Glomerular visceral epithelial cell (primary cell): ENCODE measurements at regions not wholly inside any gene's neighbourhood (a gene's known extent, or its start where the extent isn't known, plus 50 kb on each side); places are given as distances from the start of the nearest gene placed in this dataset.

ENCODE experiments used
- DNase-seq: peaks from one replicate; pipeline ENCODE4 v3.0.0-alpha.2; 2016; ENCODE audit errors: extremely low spot score

DNA sequence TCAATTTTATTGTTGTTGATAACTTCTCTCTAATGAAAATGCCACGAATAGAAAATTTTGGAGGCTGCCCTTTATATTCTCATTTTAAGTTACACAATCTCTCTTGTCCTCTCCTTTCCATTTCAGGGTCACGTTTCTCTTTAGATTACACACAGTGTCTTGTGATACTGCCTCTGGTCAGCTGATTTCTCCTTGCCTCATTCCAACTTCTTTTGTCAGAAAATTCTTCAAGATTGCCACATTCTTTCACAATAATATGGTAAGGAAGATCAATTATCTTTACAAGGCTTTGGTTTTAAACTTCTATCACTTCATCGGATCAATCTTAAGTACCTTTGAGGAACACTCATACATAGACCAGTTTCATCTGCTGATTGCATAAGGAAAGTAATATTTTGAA, 370.3 kb downstream of the RFPL4B start:
- no peak for DNase-seq

DNA sequence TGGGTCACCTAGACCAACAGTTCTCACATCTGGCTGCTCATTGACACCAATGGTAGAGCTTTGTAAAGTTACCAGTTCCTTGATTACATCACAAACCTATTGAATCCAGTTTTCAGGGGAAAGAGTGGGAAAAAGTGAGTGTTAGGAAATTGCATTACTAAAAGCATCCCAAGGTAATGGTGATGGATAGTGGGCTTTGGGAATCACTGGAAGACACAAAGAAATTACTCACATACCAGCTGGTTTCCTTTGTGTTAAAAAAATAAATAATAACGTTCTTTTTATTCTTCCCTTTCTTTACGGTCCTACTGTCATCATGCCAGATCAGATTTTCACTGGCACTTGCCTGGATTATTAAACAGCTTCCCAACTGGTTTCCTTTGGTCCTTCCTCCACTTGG, 370.7 kb downstream of the RFPL4B start:
- no peak for DNase-seq

- DNase-seq, result no peak
Observed at GRCh38 chr6:112725541-112726085, 378.5 kb downstream of the RFPL4B start.

DNA sequence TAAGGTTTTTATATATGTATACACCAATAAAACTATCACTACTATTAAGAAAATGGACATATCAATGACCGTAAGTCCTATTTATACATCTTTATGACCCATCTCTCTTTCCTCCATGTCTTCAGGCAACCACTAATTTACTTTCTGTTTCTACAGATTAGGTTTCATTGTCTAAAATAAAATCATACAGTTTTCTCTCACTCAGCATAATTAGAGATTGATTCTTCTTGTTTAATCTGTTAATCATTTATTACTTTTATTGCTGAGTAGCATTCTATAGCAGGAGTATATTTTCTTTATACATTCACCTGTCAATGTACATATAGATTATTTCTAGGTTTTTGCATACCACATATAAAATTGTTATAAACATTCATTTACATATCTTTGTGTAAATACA, 388.0 kb downstream of the RFPL4B start:
- no peak for DNase-seq

GRCh38 chr6:112739766-112740165, 392.6 kb downstream of the RFPL4B start:
- DNase-seq, result no peak

DNA sequence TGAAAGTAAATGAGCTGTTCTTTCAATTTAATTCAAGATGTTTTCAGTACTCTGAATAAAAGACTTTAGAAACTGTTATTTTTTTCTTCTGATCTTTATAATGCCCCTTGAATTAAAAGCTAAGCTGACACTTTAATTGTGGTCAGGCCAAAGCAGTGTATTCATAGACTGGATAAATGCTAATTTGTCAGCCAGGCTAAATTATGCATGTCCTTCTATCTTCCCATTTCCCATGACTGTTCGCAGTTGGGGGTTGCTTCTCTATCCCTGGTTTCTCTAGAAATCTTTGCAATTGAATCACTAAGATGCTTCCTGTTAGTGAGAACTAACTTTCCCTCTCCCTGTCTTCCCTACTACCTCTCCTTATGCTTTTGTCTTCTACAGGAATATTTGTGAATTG, 396.2 kb downstream of the RFPL4B start:
- no peak for DNase-seq

GRCh38 chr6:112744827-112745226, 397.7 kb downstream of the RFPL4B start:
- no peak for DNase-seq

DNA sequence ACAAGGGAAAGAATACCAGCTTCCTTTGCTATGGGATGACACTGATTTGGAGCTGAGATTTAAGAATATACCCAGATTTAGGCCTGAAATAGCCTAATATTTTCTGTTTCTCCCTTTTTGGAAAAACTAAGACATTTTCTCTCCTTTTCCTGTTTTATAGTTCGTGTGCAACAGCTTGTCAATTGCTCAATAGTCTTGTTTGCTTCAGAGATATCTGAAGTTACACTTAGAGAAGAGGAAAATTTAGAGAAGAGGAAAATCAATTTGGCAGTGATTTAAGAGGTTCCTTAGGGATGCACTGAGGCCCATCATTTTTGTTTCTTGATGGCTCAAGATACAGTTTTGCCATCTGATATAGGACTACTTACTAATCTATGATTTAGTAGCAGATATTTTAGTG, 398.6 kb downstream of the RFPL4B start:
- DNase-seq, result no peak

DNA sequence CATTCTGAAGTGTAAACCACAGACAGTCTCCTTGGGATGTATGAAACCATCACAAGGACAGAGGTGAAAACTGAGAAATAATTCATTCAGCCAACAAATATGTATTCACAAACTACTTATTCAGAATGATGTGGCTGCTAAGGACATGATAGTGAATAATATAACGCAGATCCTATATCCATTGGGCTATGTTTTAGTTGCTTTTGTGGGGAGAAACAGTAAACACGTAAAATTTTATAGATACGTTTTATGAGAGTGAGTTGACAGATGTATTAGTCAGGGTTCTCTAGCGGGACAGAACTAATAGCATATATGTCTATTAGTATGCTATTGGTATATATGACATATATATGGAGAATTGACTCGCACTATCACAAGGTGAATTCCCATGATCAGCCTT, 402.5 kb downstream of the RFPL4B start:
- no peak for DNase-seq

DNA sequence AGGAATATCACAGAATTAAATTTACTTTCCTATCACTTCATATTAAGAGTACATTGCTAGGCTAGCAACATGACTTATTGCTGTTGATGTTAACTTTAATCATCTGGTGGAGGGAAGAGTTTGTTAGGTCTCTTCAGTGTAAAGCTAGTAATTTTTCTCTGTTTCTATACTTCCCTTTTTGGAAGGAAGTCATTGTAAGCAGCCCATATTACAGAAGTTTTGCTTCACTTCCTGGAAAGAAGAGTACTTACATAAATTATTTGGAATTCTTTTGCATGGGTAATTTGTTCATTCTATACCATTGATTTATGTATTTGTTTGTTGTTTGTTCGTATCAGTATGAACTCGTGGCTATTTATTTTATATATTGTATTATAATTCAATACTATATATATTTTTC, 405.2 kb downstream of the RFPL4B start:
- no peak for DNase-seq

DNA sequence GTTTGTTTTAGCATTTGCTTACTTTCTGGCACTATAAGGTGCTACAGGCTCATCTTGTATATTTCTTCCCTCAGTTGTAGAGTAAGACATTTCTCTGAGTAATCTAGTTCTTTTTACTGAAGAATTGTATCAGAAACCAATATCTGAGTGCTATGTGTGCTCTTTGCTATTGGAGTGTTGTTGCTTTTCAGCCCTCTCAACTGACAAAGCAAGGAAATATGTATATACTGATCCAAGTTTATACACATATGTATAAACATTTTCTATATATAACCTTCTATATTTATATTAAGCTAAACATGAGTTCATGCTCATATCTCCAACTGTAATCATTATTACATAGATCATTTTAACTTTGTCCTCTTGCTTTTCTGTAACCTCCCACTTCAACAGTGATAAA, 405.7 kb downstream of the RFPL4B start:
- DNase-seq, result no peak

GRCh38 chr6:112760831-112761230, 413.7 kb downstream of the RFPL4B start:
- DNase-seq, result peak; percentile 17

- no peak for DNase-seq
Observed at GRCh38 chr6:112761740-112762139, 414.6 kb downstream of the RFPL4B start.

- DNase-seq, result no peak
Observed at GRCh38 chr6:112764377-112764776, 417.2 kb downstream of the RFPL4B start.

GRCh38 chr6:112770308-112770707, 423.2 kb downstream of the RFPL4B start:
- no peak for DNase-seq

DNA sequence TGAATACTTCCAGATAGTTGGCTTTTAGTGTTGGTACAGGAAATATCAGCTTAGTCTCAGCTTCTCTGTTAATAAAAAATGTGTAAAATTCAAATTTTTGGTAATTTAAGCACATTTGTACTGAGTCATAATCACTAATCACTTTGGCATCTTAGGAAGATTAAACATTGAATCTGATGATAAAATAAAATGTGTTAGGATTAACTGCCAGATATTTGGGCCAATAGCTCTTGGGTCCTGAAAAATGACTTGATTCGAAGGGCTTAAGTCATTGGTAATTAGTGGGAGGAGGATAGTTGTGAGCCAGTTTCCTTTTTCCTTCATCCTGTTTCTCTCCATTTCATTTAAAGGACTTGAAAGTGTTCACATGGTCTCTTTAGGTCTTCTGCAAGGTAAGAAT, 426.1 kb downstream of the RFPL4B start:
- DNase-seq, result no peak

GRCh38 chr6:112774319-112774718, 427.2 kb downstream of the RFPL4B start:
- no peak for DNase-seq

DNA sequence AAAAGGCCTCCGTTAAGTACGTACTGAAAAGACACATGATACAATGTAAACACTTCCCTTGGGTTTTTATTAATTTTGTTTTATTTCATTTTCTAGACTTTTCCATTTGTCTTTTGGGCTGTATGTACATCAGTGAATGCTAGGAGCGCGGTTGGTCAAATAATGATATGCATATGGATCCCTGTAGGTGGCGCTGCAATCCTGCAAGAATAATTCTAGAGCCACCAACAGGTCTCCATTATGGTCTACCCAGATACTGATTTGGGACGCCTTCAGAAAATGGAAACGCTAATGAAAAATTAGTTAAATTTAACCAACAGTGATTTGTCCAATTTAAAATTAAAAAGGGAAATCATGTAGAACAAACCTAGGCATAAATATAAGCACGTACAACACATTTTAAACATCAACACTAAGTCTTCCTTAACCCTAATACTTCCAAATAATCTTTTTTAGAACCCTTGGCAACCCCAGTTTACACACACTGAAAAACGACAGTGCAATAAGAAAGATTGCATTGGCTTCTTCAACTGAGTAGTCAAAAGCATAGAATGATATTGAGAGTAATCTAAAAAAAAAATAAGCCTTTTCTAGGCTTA, 433.5 kb downstream of the RFPL4B start:
- peak; percentile 75 for DNase-seq

DNA sequence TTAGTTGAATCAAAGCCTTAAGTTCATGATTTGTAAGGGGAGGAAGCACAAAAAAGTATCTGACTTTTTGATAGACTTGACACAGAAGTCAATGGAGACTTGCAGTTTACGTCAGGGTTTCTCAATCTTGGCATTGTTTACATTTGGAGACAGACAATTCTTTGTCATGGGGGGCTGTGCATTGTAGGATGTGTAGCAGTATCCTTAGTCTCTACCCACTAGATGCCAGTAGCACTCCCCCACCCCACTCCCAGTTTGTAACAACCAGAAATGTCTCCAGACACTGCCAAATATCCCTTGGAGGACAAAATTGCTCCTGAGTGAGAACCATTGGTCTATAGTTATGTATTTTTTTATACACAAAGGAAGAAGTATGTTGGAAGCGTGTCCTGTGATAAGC, 434.1 kb downstream of the RFPL4B start:
- no peak for DNase-seq

DNA sequence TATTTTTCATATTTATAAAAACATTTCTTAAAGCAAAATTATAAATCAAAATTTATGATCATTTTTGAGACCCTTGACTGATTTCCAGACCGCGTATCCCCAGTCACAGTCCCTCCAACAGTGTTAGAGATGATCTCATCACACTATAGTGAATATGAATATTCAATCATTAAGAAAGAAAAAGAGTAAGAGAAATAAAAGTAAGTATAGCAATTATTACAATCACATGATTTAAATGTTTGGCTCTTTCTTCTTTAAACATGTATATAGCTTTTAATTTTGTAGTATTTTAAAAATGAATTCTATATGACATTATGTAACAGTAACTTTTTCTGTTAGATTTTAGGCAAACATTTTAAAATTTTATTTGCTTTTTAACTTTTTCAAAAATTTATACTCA, 438.3 kb downstream of the RFPL4B start:
- no peak for DNase-seq

DNA sequence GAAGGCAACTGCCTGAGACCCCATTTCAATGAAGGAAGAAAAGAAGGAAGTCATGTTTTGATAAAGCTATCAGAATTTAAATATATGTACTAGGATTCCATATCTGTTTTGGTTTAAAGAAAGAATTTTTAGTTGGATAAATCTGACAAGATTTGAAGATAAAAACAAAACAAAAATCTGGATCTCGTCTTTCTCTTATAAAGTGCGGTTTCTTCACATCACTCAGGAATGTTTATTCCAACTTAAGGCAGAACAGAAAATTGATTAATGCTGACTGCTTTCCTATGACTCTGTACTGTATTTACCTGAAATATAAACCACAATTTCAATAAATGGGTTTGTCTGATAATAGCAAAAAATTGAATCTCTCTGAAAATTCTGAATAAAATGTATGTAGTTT, 439.7 kb downstream of the RFPL4B start:
- no peak for DNase-seq

DNA sequence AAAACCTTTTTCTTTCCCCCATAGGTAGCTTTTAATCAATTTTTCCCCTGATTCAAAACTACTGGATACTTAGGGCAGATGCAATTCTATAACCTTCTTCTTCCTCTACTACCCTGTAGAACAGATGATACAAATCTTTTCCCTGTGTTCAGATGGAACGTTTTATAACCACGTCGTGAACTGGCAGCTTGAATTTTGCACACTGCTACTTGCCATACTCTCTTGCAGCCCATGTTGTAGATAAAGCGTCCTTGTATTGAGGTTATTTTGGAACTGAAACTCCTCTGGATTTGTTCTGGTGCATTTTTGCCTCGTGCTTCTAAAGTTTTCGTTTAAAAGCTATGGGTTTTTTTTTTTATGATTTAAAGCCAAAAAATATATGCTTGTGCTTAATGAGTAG, 440.2 kb downstream of the RFPL4B start:
- no peak for DNase-seq

DNA sequence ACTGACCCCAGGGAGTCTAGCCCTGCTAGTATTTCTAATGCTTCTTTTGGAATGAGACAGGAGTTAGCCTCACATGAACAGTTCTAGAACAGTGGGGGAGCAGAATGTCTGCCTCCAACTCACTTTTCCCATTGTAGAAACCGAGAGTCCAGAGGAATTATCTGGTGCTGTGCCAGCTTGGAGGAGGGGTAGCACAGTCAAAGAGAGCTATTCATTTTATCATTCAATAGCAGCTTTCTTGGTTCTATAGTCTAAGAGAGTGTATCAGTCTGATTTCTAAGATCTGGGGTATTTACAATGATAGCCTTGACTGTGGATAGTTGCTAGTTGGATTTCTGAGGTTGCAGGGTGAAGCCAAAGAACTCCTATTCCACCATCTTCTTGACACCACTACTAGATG, 448.2 kb downstream of the RFPL4B start:
- no peak for DNase-seq

DNA sequence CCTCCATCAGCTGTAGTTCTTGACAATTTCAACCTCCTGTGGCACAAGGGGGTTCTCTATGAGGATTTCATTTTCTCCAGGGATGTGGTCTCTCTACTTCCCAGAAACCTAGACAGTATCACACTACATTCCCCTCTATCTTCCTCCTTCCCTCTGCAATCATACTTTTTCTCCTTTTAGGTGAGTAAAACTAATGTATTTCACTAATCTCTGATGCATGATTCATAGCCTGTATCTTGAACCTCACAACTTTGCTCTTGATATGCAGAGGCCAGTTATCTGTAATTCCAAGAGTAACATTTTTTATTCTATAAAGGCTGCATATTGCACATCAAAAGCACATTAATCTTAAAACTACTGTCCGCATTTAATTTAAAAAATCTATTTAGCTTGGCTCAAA, 449.6 kb downstream of the RFPL4B start:
- DNase-seq, result no peak
